ENCODE measurements at regions not wholly inside any gene's neighbourhood (a gene's known extent, or its start where the extent isn't known, plus 50 kb on each side); places are given as distances from the start of the nearest gene placed in this dataset.

- Mint-ChIP-seq H3K4me1 (ENCODE audit: insufficient read depth, unreplicated experiment) (peaks cover 6% of the 10 kb centered on the region), H3K27ac (ENCODE audit: low read depth, unreplicated experiment) (no peak overlapping the region), H3K9me3 (ENCODE audit: unreplicated experiment) (peaks cover 6% of the 10 kb centered on the region), H3K36me3 (ENCODE audit: insufficient read depth, unreplicated experiment) (no peaks in the 10 kb centered on the region), H3K27me3 (ENCODE audit: insufficient read depth, unreplicated experiment) (no peaks in the 10 kb centered on the region), H3K4me3 (ENCODE audit: unreplicated experiment) (no peak overlapping the region)
- ChIA-PET POLR2A (interaction anchor here (0.6 to 1.4 kb wide), 3 partner anchors 97 to 1350 kb away, joined by 3 to 5 read pairs (median 4); no protein-coding TSS in a partner anchor), CTCF (no interaction called here)
- no peak for TF ChIP-seq CTCF (IDR thresholded peaks at IDR 0.05; ENCODE audit: unreplicated experiment)
- BruUV-seq (replicated peaks), result no TSS peak
- intact Hi-C loops (cut with micrococcal nuclease), result no loop called here
- no peak for DNase-seq (ENCODE audit: unreplicated experiment)
Measured at GRCh38 chr2:226020956-226021355, 621.4 kb downstream of the NYAP2 start.

GRCh38 chr2:226020176-226020575, 620.7 kb downstream of the NYAP2 start:
- H3K4me1 Mint-ChIP-seq (ENCODE audit: insufficient read depth, unreplicated experiment), result peaks cover 6% of the 10 kb centered on the region
- intact Hi-C loops (cut with micrococcal nuclease), result no loop called here

GRCh38 chr2:226018641-226019040, 619.1 kb downstream of the NYAP2 start:
- ChIA-PET POLR2A (no interaction called here), CTCF (no interaction called here)
- no peak overlapping the region for H3K27ac Mint-ChIP-seq (ENCODE audit: low read depth, unreplicated experiment)
- H3K27me3 Mint-ChIP-seq (ENCODE audit: insufficient read depth, unreplicated experiment), result no peaks in the 10 kb centered on the region
- peaks cover 6% of the 10 kb centered on the region for H3K4me1 Mint-ChIP-seq (ENCODE audit: insufficient read depth, unreplicated experiment)
- DNase-seq (ENCODE audit: unreplicated experiment), result no peak
- no peak for TF ChIP-seq CTCF (IDR thresholded peaks at IDR 0.05; ENCODE audit: unreplicated experiment)
- no peak overlapping the region for H3K4me3 Mint-ChIP-seq (ENCODE audit: unreplicated experiment)
- intact Hi-C loops (cut with micrococcal nuclease), result no loop called here
- BruUV-seq (replicated peaks), result no TSS peak
- H3K9me3 Mint-ChIP-seq (ENCODE audit: unreplicated experiment), result peaks cover 6% of the 10 kb centered on the region
- no peaks in the 10 kb centered on the region for H3K36me3 Mint-ChIP-seq (ENCODE audit: insufficient read depth, unreplicated experiment)

More at GRCh38 chr2:226020176-226020575, 620.7 kb downstream of the NYAP2 start:
- ChIA-PET CTCF (no interaction called here), POLR2A (interaction anchor here (0.6 to 0.7 kb wide), 2 partner anchors 134 to 1351 kb away, joined by 3 to 4 read pairs; no protein-coding TSS in a partner anchor)
- H3K27ac Mint-ChIP-seq (ENCODE audit: low read depth, unreplicated experiment), result no peak overlapping the region
- peak; percentile 6 for DNase-seq (ENCODE audit: unreplicated experiment)
- no peaks in the 10 kb centered on the region for H3K36me3 Mint-ChIP-seq (ENCODE audit: insufficient read depth, unreplicated experiment)
- H3K4me3 Mint-ChIP-seq (ENCODE audit: unreplicated experiment), result no peak overlapping the region
- H3K27me3 Mint-ChIP-seq (ENCODE audit: insufficient read depth, unreplicated experiment), result no peaks in the 10 kb centered on the region
- no TSS peak for BruUV-seq (replicated peaks)
- TF ChIP-seq CTCF (IDR thresholded peaks at IDR 0.05; ENCODE audit: unreplicated experiment), result no peak
- H3K9me3 Mint-ChIP-seq (ENCODE audit: unreplicated experiment), result peaks cover 6% of the 10 kb centered on the region

GRCh38 chr2:226017537-226017936, 618.0 kb downstream of the NYAP2 start:
- H3K27ac Mint-ChIP-seq (ENCODE audit: low read depth, unreplicated experiment), result no peak overlapping the region
- DNase-seq (ENCODE audit: unreplicated experiment), result no peak
- no peak for TF ChIP-seq CTCF (IDR thresholded peaks at IDR 0.05; ENCODE audit: unreplicated experiment)
- ChIA-PET CTCF (no interaction called here), POLR2A (no interaction called here)
- H3K4me3 Mint-ChIP-seq (ENCODE audit: unreplicated experiment), result no peak overlapping the region
- H3K9me3 Mint-ChIP-seq (ENCODE audit: unreplicated experiment), result peaks cover 6% of the 10 kb centered on the region
- BruUV-seq (replicated peaks), result no TSS peak
- no peaks in the 10 kb centered on the region for H3K27me3 Mint-ChIP-seq (ENCODE audit: insufficient read depth, unreplicated experiment)
- no peaks in the 10 kb centered on the region for H3K36me3 Mint-ChIP-seq (ENCODE audit: insufficient read depth, unreplicated experiment)
- intact Hi-C loops (cut with micrococcal nuclease), result no loop called here
- H3K4me1 Mint-ChIP-seq (ENCODE audit: insufficient read depth, unreplicated experiment), result peaks cover 6% of the 10 kb centered on the region

Measured in MCF 10A (cell line).